ENCODE measurements at regions not wholly inside any gene's neighbourhood (a gene's known extent, or its start where the extent isn't known, plus 50 kb on each side); places are given as distances from the start of the nearest gene placed in this dataset.

- Mint-ChIP-seq H3K9me3 (ENCODE audit: insufficient read depth) (no peaks in the 10 kb centered on the region), H3K36me3 (ENCODE audit: low read depth) (no peaks in the 10 kb centered on the region), H3K4me1 (ENCODE audit: low read depth) (no peaks in the 10 kb centered on the region), H3K4me3 (no peak overlapping the region), H3K27me3 (ENCODE audit: low read depth) (no peaks in the 10 kb centered on the region), H3K27ac (no peak overlapping the region)
- ATAC-seq = no peak
- DNase-seq = no peak
- CTCF ChIA-PET = no interaction called here
- POLR2A ChIA-PET = no interaction called here
These were observed 561.2 kb upstream of the SALL3 start for GRCh38 chr18:78418379-78418778.

GRCh38 chr18:78419171-78419570, 560.4 kb upstream of the SALL3 start:
- POLR2A ChIA-PET = no interaction called here
- no peaks in the 10 kb centered on the region for H3K4me1 Mint-ChIP-seq (ENCODE audit: low read depth)
- ATAC-seq (no peak), DNase-seq (no peak)
- no peaks in the 10 kb centered on the region for H3K9me3 Mint-ChIP-seq (ENCODE audit: insufficient read depth)
- H3K4me3 Mint-ChIP-seq = no peak overlapping the region
- H3K27ac Mint-ChIP-seq = no peak overlapping the region
- H3K36me3 Mint-ChIP-seq (ENCODE audit: low read depth) = no peaks in the 10 kb centered on the region
- H3K27me3 Mint-ChIP-seq (ENCODE audit: low read depth) = no peaks in the 10 kb centered on the region
- CTCF ChIA-PET = no interaction called here

GRCh38 chr18:78420116-78420515, 559.5 kb upstream of the SALL3 start:
- ATAC-seq (no peak), DNase-seq (no peak)
- H3K4me3 Mint-ChIP-seq = no peak overlapping the region
- H3K27me3 Mint-ChIP-seq (ENCODE audit: low read depth) = no peaks in the 10 kb centered on the region
- H3K27ac Mint-ChIP-seq = no peak overlapping the region
- H3K4me1 Mint-ChIP-seq (ENCODE audit: low read depth) = no peaks in the 10 kb centered on the region
- no peaks in the 10 kb centered on the region for H3K9me3 Mint-ChIP-seq (ENCODE audit: insufficient read depth)
- ChIA-PET POLR2A (no interaction called here), CTCF (no interaction called here)
- no peaks in the 10 kb centered on the region for H3K36me3 Mint-ChIP-seq (ENCODE audit: low read depth)

DNA sequence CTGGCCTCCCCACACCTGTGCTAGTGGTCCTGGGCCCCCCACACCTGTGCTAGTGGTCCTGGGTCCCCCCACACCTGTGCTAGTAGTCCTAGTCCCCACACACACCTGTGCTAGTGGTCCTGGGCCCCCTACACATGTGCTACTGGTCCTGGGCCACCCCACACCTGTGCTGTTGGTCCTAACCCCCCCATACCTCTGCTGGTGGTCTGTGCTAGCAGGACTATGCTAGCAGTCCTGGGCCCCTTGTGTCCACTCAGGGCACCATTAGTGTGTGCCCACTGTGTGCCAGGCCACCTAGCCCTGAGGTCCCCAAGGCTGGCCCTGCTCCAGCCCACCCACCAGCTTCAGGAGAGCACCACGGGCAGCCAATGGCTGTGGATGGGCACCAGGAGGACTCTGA, 558.2 kb upstream of the SALL3 start:
- POLR2A ChIA-PET = no interaction called here
- H3K9me3 Mint-ChIP-seq (ENCODE audit: insufficient read depth) = no peaks in the 10 kb centered on the region
- no peak overlapping the region for H3K27ac Mint-ChIP-seq
- no peak for ATAC-seq
- H3K4me3 Mint-ChIP-seq = no peak overlapping the region
- no peaks in the 10 kb centered on the region for H3K4me1 Mint-ChIP-seq (ENCODE audit: low read depth)
- no peaks in the 10 kb centered on the region for H3K27me3 Mint-ChIP-seq (ENCODE audit: low read depth)
- no peak for DNase-seq
- H3K36me3 Mint-ChIP-seq (ENCODE audit: low read depth) = no peaks in the 10 kb centered on the region
- CTCF ChIA-PET = no interaction called here

DNA sequence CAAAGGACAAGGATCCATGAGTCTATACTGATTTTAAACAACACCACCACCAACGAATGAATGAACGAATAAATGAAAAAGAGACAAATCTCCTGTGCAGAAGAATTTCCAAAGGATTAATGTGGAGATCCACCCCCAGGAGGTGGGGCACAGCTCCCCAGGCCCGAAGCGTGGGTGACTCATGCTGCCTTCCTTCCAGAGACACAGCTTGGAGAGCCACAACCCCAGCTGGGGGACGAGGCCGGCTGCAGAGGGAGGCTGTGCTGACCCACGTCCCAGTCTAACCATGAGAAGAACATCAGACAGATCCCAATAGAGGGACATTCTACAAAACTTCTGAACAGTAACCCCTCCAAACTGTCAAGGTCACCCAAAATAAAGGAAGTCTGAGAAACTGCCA, 557.3 kb upstream of the SALL3 start:
- no peaks in the 10 kb centered on the region for H3K4me1 Mint-ChIP-seq (ENCODE audit: low read depth)
- no peaks in the 10 kb centered on the region for H3K9me3 Mint-ChIP-seq (ENCODE audit: insufficient read depth)
- ATAC-seq (no peak), DNase-seq (no peak)
- no peak overlapping the region for H3K27ac Mint-ChIP-seq
- H3K27me3 Mint-ChIP-seq (ENCODE audit: low read depth) = no peaks in the 10 kb centered on the region
- no peak overlapping the region for H3K4me3 Mint-ChIP-seq
- no peaks in the 10 kb centered on the region for H3K36me3 Mint-ChIP-seq (ENCODE audit: low read depth)
- POLR2A ChIA-PET = no interaction called here
- CTCF ChIA-PET = no interaction called here

GRCh38 chr18:78423811-78424210, 555.8 kb upstream of the SALL3 start:
- POLR2A ChIA-PET = no interaction called here

GRCh38 chr18:78424403-78425018, 555.1 kb upstream of the SALL3 start:
- no peak overlapping the region for H3K27ac Mint-ChIP-seq
- ChIA-PET POLR2A (no interaction called here), CTCF (no interaction called here)
- H3K4me1 Mint-ChIP-seq (ENCODE audit: low read depth) = no peaks in the 10 kb centered on the region
- no peaks in the 10 kb centered on the region for H3K27me3 Mint-ChIP-seq (ENCODE audit: low read depth)
- DNase-seq (no peak), ATAC-seq (no peak)
- no peaks in the 10 kb centered on the region for H3K9me3 Mint-ChIP-seq (ENCODE audit: insufficient read depth)
- no peaks in the 10 kb centered on the region for H3K36me3 Mint-ChIP-seq (ENCODE audit: low read depth)
- H3K4me3 Mint-ChIP-seq = no peak overlapping the region

More at GRCh38 chr18:78423811-78424210, 555.8 kb upstream of the SALL3 start:
- no peak overlapping the region for H3K4me3 Mint-ChIP-seq
- H3K36me3 Mint-ChIP-seq (ENCODE audit: low read depth) = no peaks in the 10 kb centered on the region
- H3K27me3 Mint-ChIP-seq (ENCODE audit: low read depth) = no peaks in the 10 kb centered on the region
- CTCF ChIA-PET = no interaction called here
- ATAC-seq = no peak
- no peaks in the 10 kb centered on the region for H3K4me1 Mint-ChIP-seq (ENCODE audit: low read depth)
- H3K27ac Mint-ChIP-seq = no peak overlapping the region
- no peaks in the 10 kb centered on the region for H3K9me3 Mint-ChIP-seq (ENCODE audit: insufficient read depth)
- DNase-seq = no peak

- DNase-seq = no peak
- ChIA-PET CTCF (no interaction called here), POLR2A (no interaction called here)
- H3K9me3 Mint-ChIP-seq (ENCODE audit: insufficient read depth) = no peaks in the 10 kb centered on the region
- ATAC-seq = no peak
- no peaks in the 10 kb centered on the region for H3K36me3 Mint-ChIP-seq (ENCODE audit: low read depth)
- H3K27ac Mint-ChIP-seq = no peak overlapping the region
- no peak overlapping the region for H3K4me3 Mint-ChIP-seq
- H3K4me1 Mint-ChIP-seq (ENCODE audit: low read depth) = no peaks in the 10 kb centered on the region
- no peaks in the 10 kb centered on the region for H3K27me3 Mint-ChIP-seq (ENCODE audit: low read depth)
These were observed 554.6 kb upstream of the SALL3 start for GRCh38 chr18:78425019-78425412.

DNA sequence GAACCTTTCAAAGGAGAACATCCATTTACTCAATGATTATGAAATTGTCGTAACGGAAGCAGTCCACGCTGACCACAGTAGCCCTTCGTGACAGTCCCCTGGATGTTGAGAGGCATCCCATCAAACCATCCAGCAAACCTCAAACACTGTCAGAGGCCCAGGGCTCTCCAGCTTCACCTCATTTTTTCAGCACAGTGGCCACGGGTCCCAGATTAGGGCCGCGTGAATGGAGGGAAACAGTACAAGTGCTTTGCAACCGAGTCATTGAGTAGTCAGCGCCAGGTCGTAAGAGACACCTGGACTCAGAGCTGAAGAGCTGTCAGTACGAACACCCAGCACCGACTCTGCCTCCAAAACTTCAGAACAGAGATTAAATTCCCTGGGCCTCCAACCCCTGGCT, 552.5 kb upstream of the SALL3 start:
- Mint-ChIP-seq H3K27me3 (ENCODE audit: low read depth) (no peaks in the 10 kb centered on the region), H3K27ac (no peak overlapping the region), H3K4me1 (ENCODE audit: low read depth) (no peaks in the 10 kb centered on the region), H3K4me3 (no peak overlapping the region), H3K36me3 (ENCODE audit: low read depth) (no peaks in the 10 kb centered on the region), H3K9me3 (ENCODE audit: insufficient read depth) (no peaks in the 10 kb centered on the region)
- POLR2A ChIA-PET = no interaction called here
- DNase-seq (no peak), ATAC-seq (no peak)
- CTCF ChIA-PET = no interaction called here

DNA sequence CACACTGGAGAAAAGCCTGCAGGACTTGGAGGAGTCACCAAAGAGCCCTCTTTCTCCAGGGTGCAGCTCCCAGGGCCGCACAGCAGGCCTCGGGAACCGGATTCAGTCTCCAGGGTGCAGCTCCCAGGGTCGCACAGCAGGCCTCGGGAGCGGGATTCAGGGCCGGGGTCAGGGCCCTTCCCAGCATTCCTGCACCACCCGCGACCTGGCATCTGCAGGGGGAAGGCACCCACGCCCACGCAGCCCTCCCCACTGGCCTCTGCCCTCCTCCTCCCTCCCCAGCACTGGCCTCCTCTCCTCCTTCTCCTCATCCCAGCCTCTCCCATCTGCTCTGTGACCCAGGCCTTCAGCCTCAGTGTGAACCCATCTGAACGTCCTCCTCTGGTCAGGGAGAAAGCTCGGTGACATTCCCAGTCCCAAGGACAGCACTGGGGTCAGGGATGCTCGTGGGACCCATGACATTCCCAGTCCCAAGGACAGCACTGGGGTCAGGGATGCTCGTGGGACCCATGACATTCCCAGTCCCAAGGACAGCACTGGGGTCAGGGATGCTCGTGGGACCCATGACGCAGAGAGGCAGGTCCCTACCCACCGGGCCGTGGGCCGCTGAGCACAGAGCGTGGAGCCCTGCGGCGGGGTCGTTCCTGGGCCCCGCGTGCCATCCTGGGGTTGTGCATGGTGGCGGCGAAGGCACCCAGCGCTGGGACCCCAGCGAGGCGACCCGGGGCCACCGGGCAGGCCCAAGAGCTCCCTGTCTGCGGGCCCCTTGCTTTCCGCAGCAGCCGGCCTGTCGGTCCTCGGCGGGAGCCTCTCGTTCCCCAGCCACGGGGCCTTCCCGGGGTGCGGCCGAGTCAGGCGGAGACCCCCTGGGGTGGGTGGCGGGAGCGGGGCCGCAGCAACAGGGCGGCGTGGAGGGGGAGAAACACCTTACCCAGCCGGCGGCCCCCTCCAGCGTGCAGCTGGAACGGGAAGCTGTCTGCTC, 550.2 kb upstream of the SALL3 start:
- H3K4me1 Mint-ChIP-seq (ENCODE audit: low read depth) = no peaks in the 10 kb centered on the region
- ATAC-seq (no peak), DNase-seq (no peak)
- H3K36me3 Mint-ChIP-seq (ENCODE audit: low read depth) = no peaks in the 10 kb centered on the region
- CTCF ChIA-PET = no interaction called here
- H3K4me3 Mint-ChIP-seq = no peak overlapping the region
- H3K27me3 Mint-ChIP-seq (ENCODE audit: low read depth) = no peaks in the 10 kb centered on the region
- no peak overlapping the region for H3K27ac Mint-ChIP-seq
- POLR2A ChIA-PET = no interaction called here
- H3K9me3 Mint-ChIP-seq (ENCODE audit: insufficient read depth) = peaks cover 4% of the 10 kb centered on the region

- CTCF ChIA-PET = no interaction called here
- no peaks in the 10 kb centered on the region for H3K4me1 Mint-ChIP-seq (ENCODE audit: low read depth)
- DNase-seq (no peak), ATAC-seq (no peak)
- peaks cover 6% of the 10 kb centered on the region for H3K9me3 Mint-ChIP-seq (ENCODE audit: insufficient read depth)
- H3K4me3 Mint-ChIP-seq = no peak overlapping the region
- H3K27me3 Mint-ChIP-seq (ENCODE audit: low read depth) = no peaks in the 10 kb centered on the region
- POLR2A ChIA-PET = no interaction called here
- H3K27ac Mint-ChIP-seq = no peak overlapping the region
- no peaks in the 10 kb centered on the region for H3K36me3 Mint-ChIP-seq (ENCODE audit: low read depth)
These were observed 549.4 kb upstream of the SALL3 start for GRCh38 chr18:78430131-78430758.

DNA sequence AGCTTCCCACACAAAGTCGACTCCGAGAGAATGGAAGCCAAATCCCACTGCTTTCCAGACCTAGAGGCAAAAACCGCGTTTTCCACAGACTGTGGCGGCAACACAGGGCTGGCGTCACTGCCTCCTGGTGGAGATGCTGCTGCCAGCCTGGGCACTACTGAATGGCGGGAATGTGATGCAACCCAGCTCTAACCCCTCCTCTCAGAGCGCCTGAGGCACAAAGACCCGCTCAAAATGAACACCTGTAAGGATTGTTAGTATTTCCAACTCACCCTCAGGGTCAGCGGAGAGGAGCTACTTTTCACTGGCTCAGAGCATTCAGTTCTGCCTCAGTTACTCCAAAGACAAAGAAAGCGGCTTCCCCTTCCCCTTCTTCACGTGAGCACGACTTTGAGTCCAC, 548.0 kb upstream of the SALL3 start:
- no peaks in the 10 kb centered on the region for H3K4me1 Mint-ChIP-seq (ENCODE audit: low read depth)

More for the DNA sequence above, 548.0 kb upstream of the SALL3 start:
- H3K9me3 Mint-ChIP-seq (ENCODE audit: insufficient read depth) = peaks cover 6% of the 10 kb centered on the region
- H3K36me3 Mint-ChIP-seq (ENCODE audit: low read depth) = no peaks in the 10 kb centered on the region
- ATAC-seq (no peak), DNase-seq (no peak)
- H3K27me3 Mint-ChIP-seq (ENCODE audit: low read depth) = no peaks in the 10 kb centered on the region
- CTCF ChIA-PET = no interaction called here
- no peak overlapping the region for H3K27ac Mint-ChIP-seq
- no peak overlapping the region for H3K4me3 Mint-ChIP-seq
- POLR2A ChIA-PET = no interaction called here

Measured in activated CD8-positive, alpha-beta T cell treated with anti-CD3 and anti-CD28 coated beads, Interleukin-2, amount 10 ng/mL, durations not matched to agents 7 days and 5 days (primary cell).